K562 (cell line): ENCODE measurements at regions not wholly inside any gene's neighbourhood (a gene's known extent, or its start where the extent isn't known, plus 50 kb on each side); places are given as distances from the start of the nearest gene placed in this dataset.

Experiments
- ATAC-seq: fragments of 200-7000 bp; cut with Tn5 transposase; 3 replicates; pipeline ENCODE4 v1.9.1; 2020; ENCODE audit warnings: moderate library complexity
- BruUV-seq: library from RNA; stranded (reverse); fragments of 400-500 nt; replicated peaks from 2 replicates; lab custom pipeline; 2021; lab: Mats Ljungman, UMichigan
- CTCF ChIA-PET: fragments of 300-600 bp; formaldehyde crosslinking; extraction: SDS; loops from one replicate; lab custom pipeline; 2021; ENCODE audit warnings: low intra/inter-chr PET ratio; lab: Yijun Ruan, JAX
- POLR2A ChIA-PET: fragments of 300-600, 350-650 bp; sonication (Branson Sonifier 250); formaldehyde crosslinking; extraction: SDS; loops from one replicate; lab custom pipeline; 2021; ENCODE audit warnings: antibody characterized with exemption, inconsistent platforms; lab: Yijun Ruan, JAX
- DNase-seq, 4 experiments: peaks; one replicate each; pipeline versions ENCODE4 v3.0.0 to v3.0.0-alpha.2; 2011 to 2018; ENCODE audit warnings: low spot score in 3 of 4, mixed read lengths in 3 of 4; ENCODE audit errors: extremely low read depth in 1 of 4
- FAIRE-seq: peaks from 2 replicates; lab custom pipeline; 2011; peaks lifted over from hg19 to GRCh38; lab: Jason Lieb, UNC
- H2AFZ ChIP-seq: 2 replicates; pipeline ENCODE4 v1.6.0; 2011; ENCODE audit warnings: low read depth, low read length, control low read depth, inconsistent platforms
- H3K27ac ChIP-seq: fragments of 200-600 bp; 3 replicates; pipeline ENCODE4 v1.8.0; 2011; ENCODE audit warnings: low read depth, mild to moderate bottlenecking, control low read depth, inconsistent platforms, low read length, moderate library complexity, mixed read lengths; ENCODE audit errors: extremely low read depth
- H3K27me3 ChIP-seq, 2 experiments: fragments of 300-600 bp in 1 of 2; 2 replicates in 1 of 2; 3 replicates in 1 of 2; pipeline versions ENCODE4 v1.6.0 to v1.8.0; 2011; ENCODE audit warnings: inconsistent platforms in 2 of 2, low read length in 2 of 2, mild to moderate bottlenecking in 1 of 2, mixed read lengths in 1 of 2, moderate library complexity in 1 of 2; ENCODE audit not compliant: control insufficient read depth in 2 of 2, insufficient read depth in 2 of 2
- H3K36me3 ChIP-seq: fragments of 300-600 bp; 3 replicates; pipeline ENCODE4 v1.8.0; 2011; ENCODE audit warnings: mild to moderate bottlenecking, low read length, inconsistent platforms; ENCODE audit not compliant: control insufficient read depth, insufficient read depth
- H3K4me1 ChIP-seq, 2 experiments: fragments of 200-600 bp in 1 of 2; replicated peaks in 1 of 2; 2 replicates in 1 of 2; 3 replicates in 1 of 2; pipeline versions ENCODE4 v1.5.1 to v1.8.0; 2011; ENCODE audit warnings: inconsistent platforms in 2 of 2, low read length in 2 of 2, mild to moderate bottlenecking in 1 of 2, mixed read lengths in 1 of 2, moderate library complexity in 1 of 2; ENCODE audit not compliant: control insufficient read depth in 2 of 2, insufficient read depth in 2 of 2
- H3K4me2 ChIP-seq: 2 replicates; pipeline ENCODE4 v1.6.1; 2011; ENCODE audit warnings: low read length, control low read depth, inconsistent platforms, mixed read lengths; ENCODE audit not compliant: insufficient read depth
- H3K4me3 ChIP-seq: fragments of 200-600 bp; sonication (generic), shearing (Covaris generic); 2 replicates; pipeline ENCODE4 v1.5.1; 2016; ENCODE audit warnings: control low read depth, inconsistent platforms
- H3K79me2 ChIP-seq: fragments of 200-600 bp; 3 replicates; pipeline ENCODE4 v1.8.0; 2011; ENCODE audit warnings: low read length, inconsistent platforms; ENCODE audit not compliant: control insufficient read depth, insufficient read depth
- H3K9ac ChIP-seq, 2 experiments: 2 replicates each; pipeline versions ENCODE4 v1.6.0 to v1.6.1; 2011; ENCODE audit warnings: low read depth in 2 of 2, low read length in 2 of 2, control low read depth in 1 of 2, inconsistent platforms in 1 of 2, mild to moderate bottlenecking in 1 of 2, mixed read lengths in 1 of 2; ENCODE audit not compliant: insufficient read depth in 1 of 2
- H3K9me1 ChIP-seq: one replicate; pipeline ENCODE4 v1.6.0; 2011; ENCODE audit warnings: inconsistent platforms, mild to moderate bottlenecking, low read length, moderate library complexity; ENCODE audit not compliant: control insufficient read depth, insufficient read depth
- H3K9me3 ChIP-seq: replicated peaks from 2 replicates; pipeline ENCODE4 v1.5.1; 2011; ENCODE audit warnings: low read depth, low read length, inconsistent platforms; ENCODE audit not compliant: control insufficient read depth, insufficient read depth
- H4K20me1 ChIP-seq: replicated peaks from 2 replicates; pipeline ENCODE4 v1.6.1; 2011; ENCODE audit warnings: low read length, inconsistent platforms, mixed read lengths; ENCODE audit not compliant: control insufficient read depth, insufficient read depth
- BHLHE40 ChIP-seq: IDR thresholded peaks from 2 replicates; pipeline ENCODE4 v1.6.1; 2011; ENCODE audit warnings: low read length, improper control_type of control experiment
- ESRRB ChIP-seq: fragments of 250-450 bp; sonication (Bioruptor Pico); IDR thresholded peaks from 2 replicates; pipeline ENCODE4 v1.5.0; 2020; ENCODE audit warnings: mild to moderate bottlenecking, moderate library complexity, borderline replicate concordance
- PML ChIP-seq: IDR thresholded peaks from 2 replicates; pipeline ENCODE4 v1.6.1; 2012; ENCODE audit warnings: low read length, inconsistent platforms
- TEAD2 ChIP-seq: fragments of 450-650 bp; IDR thresholded peaks from 2 replicates; pipeline ENCODE4 v1.6.1; 2016; ENCODE audit warnings: missing genetic modification characterization, control low read depth, missing compliant biosample characterization
- ZSCAN32 ChIP-seq: fragments of 450-650 bp; formaldehyde crosslinking; IDR thresholded peaks from 2 replicates; pipeline ENCODE4 v1.4.0; 2020; ENCODE audit warnings: mild to moderate bottlenecking, moderate library complexity
- WGBS: fragments of 100-300 bp; shearing (Covaris generic); methylation state at CpG from one replicate; pipeline ENCODE4 v1.1.6; 2016; ENCODE audit warnings: low coverage, mixed read lengths; ENCODE audit not compliant: insufficient coverage; ENCODE audit errors: missing lambda C conversion rate; 5-methylcytosine and 5-hydroxymethylcytosine counted together
- in situ Hi-C: fragments of 300-500 bp; cut with MboI; formaldehyde crosslinking; loops from 4 replicates; pipeline ENCODE4 v1.15.0; 2018; ENCODE audit warnings: inconsistent platforms, mixed read lengths
- intact Hi-C: fragments of 100-400 bp; cut with micrococcal nuclease; formaldehyde crosslinking; loops from 2 replicates; pipeline ENCODE4 v1.14.2; 2022
- TF ChIP-seq, protein P1 (sequence below), 2 experiments: fragments of 450-650 bp; formaldehyde crosslinking in 1 of 2; IDR thresholded peaks; 2 replicates each; pipeline versions ENCODE4 v1.4.0 to v1.6.1; 2014 to 2020; ENCODE audit warnings: mild to moderate bottlenecking in 2 of 2, borderline replicate concordance in 1 of 2, low read depth in 1 of 2
- TF ChIP-seq, protein P2 (sequence below): sonication (generic); formaldehyde crosslinking; IDR thresholded peaks from 2 replicates; pipeline ENCODE4 v1.8.0; 2022; ENCODE audit warnings: missing genetic modification reagents, mild to moderate bottlenecking, moderate library complexity, borderline replicate concordance
- TF ChIP-seq, protein P3 (sequence below), 3 experiments: IDR thresholded peaks in 2 of 3; conservative IDR thresholded peaks in 1 of 3; 2 replicates each; pipeline ENCODE4 v1.5.1; 2011 to 2012; ENCODE audit warnings: low read length in 3 of 3, mild to moderate bottlenecking in 3 of 3, control low read depth in 2 of 3, improper control_type of control experiment in 1 of 3, inconsistent platforms in 1 of 3, low read depth in 1 of 3, mixed read lengths in 1 of 3, moderate library complexity in 1 of 3; ENCODE audit not compliant: insufficient read depth in 2 of 3

DNA sequence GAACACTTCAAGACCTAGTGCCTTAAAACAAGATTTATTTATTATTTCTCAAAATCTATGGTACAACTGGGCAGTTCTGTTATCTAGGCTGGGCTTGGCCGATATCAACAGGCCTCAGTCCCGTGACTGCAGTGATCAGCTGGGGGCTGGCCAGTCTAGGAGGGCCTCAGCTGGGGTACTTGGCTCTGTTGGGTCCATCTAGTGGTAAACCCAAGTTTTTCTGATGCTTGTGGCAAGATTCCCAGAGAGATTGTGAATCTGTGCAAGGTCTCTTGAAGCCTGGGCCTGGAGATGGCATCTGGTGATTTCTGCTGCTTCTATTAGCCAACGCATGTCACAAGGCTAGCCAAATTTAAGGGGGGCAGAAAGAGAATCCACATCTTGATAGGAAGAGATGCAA lies 482.4 kb upstream of the SGO1 start:
- POLR2A ChIA-PET: no interaction called here

More for the DNA sequence above, 482.4 kb upstream of the SGO1 start:
- 4% methylated on average over 3 of the region's 3 CpGs for WGBS
- DNase-seq: peak in 2 of 4 experiments; percentile 7 to 38
- no peak for TF ChIP-seq TEAD2 (tag)
- no peak for TF ChIP-seq ZSCAN32 (CRISPR knock-in tag)
- no peak for TF ChIP-seq ESRRB (CRISPR knock-in tag)
- TF ChIP-seq BHLHE40: peak; percentile 73
- TF ChIP-seq, protein P1, sequence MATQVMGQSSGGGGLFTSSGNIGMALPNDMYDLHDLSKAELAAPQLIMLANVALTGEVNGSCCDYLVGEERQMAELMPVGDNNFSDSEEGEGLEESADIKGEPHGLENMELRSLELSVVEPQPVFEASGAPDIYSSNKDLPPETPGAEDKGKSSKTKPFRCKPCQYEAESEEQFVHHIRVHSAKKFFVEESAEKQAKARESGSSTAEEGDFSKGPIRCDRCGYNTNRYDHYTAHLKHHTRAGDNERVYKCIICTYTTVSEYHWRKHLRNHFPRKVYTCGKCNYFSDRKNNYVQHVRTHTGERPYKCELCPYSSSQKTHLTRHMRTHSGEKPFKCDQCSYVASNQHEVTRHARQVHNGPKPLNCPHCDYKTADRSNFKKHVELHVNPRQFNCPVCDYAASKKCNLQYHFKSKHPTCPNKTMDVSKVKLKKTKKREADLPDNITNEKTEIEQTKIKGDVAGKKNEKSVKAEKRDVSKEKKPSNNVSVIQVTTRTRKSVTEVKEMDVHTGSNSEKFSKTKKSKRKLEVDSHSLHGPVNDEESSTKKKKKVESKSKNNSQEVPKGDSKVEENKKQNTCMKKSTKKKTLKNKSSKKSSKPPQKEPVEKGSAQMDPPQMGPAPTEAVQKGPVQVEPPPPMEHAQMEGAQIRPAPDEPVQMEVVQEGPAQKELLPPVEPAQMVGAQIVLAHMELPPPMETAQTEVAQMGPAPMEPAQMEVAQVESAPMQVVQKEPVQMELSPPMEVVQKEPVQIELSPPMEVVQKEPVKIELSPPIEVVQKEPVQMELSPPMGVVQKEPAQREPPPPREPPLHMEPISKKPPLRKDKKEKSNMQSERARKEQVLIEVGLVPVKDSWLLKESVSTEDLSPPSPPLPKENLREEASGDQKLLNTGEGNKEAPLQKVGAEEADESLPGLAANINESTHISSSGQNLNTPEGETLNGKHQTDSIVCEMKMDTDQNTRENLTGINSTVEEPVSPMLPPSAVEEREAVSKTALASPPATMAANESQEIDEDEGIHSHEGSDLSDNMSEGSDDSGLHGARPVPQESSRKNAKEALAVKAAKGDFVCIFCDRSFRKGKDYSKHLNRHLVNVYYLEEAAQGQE (IDR thresholded peaks at IDR 0.05; ENCODE audit: borderline replicate concordance): no peak
- TF ChIP-seq, protein P1 (CRISPR knock-in tag; IDR thresholded peaks at IDR 0.05; ENCODE audit: low read depth): no peak
- TF ChIP-seq, protein P2, sequence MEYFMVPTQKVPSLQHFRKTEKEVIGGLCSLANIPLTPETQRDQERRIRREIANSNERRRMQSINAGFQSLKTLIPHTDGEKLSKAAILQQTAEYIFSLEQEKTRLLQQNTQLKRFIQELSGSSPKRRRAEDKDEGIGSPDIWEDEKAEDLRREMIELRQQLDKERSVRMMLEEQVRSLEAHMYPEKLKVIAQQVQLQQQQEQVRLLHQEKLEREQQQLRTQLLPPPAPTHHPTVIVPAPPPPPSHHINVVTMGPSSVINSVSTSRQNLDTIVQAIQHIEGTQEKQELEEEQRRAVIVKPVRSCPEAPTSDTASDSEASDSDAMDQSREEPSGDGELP (CRISPR knock-in tag): peak; percentile 16; the same call in 1 of the 2 replicates
- TF ChIP-seq PML: no peak
- TF ChIP-seq, protein P3, sequence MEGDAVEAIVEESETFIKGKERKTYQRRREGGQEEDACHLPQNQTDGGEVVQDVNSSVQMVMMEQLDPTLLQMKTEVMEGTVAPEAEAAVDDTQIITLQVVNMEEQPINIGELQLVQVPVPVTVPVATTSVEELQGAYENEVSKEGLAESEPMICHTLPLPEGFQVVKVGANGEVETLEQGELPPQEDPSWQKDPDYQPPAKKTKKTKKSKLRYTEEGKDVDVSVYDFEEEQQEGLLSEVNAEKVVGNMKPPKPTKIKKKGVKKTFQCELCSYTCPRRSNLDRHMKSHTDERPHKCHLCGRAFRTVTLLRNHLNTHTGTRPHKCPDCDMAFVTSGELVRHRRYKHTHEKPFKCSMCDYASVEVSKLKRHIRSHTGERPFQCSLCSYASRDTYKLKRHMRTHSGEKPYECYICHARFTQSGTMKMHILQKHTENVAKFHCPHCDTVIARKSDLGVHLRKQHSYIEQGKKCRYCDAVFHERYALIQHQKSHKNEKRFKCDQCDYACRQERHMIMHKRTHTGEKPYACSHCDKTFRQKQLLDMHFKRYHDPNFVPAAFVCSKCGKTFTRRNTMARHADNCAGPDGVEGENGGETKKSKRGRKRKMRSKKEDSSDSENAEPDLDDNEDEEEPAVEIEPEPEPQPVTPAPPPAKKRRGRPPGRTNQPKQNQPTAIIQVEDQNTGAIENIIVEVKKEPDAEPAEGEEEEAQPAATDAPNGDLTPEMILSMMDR (IDR thresholded peaks at IDR 0.05 in 2 of 3, conservative IDR thresholded peaks at IDR 0.05 in 1 of 3; ENCODE audit: insufficient read depth in 2 of 3, low read depth in 1 of 3, low read length in 3 of 3): peak in 1 of 3 experiments; percentile 11; a peak in 1 of 6 replicates
- H3K36me3 ChIP-seq: no peaks in the 10 kb centered on the region
- H3K4me1 ChIP-seq: no peaks in the 10 kb centered on the region
- H3K9me1 ChIP-seq: no peaks in the 10 kb centered on the region
- FAIRE-seq: no peak
- H3K9ac ChIP-seq: no peak overlapping the region
- in situ Hi-C loops: no loop called here
- intact Hi-C loops: loop anchor here (10.0 kb wide), 1 partner anchor 324 kb away; no protein-coding TSS in a partner anchor
- H3K9me3 ChIP-seq: no peaks in the 10 kb centered on the region
- H4K20me1 ChIP-seq: no peaks in the 10 kb centered on the region
- no peaks in the 10 kb centered on the region for H3K27me3 ChIP-seq
- H2AFZ ChIP-seq: no peak overlapping the region
- BruUV-seq: no TSS peak
- peak; percentile 62 for ATAC-seq
- H3K79me2 ChIP-seq: no peaks in the 10 kb centered on the region
- CTCF ChIA-PET: interaction anchor here (0.6 kb wide), 1 partner anchor 1281 kb away, joined by 3 read pairs; no protein-coding TSS in a partner anchor
- H3K4me2 ChIP-seq: no peak overlapping the region
- no peak overlapping the region for H3K27ac ChIP-seq
- no peak overlapping the region for H3K4me3 ChIP-seq
